ENCODE measurements at regions not wholly inside any gene's neighbourhood (a gene's known extent, or its start where the extent isn't known, plus 50 kb on each side); places are given as distances from the start of the nearest gene placed in this dataset.

GRCh38 chr4:31998807-31999206 lies 1278.6 kb downstream of the PCDH7 start:
- no peak for DNase-seq

DNA sequence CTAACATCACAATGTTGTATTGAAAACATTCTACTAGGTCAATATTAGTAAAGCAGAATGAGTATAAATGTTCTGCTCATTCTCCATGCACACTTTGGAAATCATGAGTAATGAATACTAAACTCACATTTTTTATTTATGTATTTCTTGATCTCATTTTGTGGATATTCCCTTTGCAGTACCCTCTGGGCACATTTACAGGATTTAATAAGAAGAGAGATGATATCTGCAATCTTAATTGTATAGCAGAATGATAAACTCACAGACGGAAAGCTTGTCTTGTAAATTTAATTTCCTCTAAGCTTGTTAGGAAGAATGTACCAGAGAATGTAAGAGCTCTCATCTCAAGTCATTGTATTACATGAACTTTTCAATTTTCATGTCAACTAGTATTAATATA lies 1279.7 kb downstream of the PCDH7 start:
- DNase-seq, result no peak

GRCh38 chr4:32000846-32001488 lies 1280.8 kb downstream of the PCDH7 start:
- DNase-seq, result no peak

GRCh38 chr4:32002037-32002747 lies 1282.0 kb downstream of the PCDH7 start:
- no peak for DNase-seq

DNA sequence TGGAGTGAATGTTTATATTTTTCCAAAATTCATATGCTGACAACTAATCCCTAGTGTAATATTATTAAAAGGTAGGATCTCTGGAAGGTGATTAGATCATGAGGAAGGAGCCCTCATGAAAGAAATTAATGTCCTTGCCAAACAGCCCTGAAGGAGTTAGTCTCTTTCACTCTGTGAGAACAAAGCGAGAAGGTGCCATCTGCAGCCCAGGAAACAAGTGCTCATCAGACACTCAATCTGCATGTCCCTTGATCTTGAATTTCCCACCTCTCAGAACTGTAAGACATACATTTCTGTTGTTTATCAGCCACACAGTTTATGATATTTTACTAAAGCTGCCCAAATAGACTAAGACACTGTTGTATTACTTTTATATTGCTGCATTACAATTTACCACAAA lies 1283.4 kb downstream of the PCDH7 start:
- no peak for DNase-seq

DNA sequence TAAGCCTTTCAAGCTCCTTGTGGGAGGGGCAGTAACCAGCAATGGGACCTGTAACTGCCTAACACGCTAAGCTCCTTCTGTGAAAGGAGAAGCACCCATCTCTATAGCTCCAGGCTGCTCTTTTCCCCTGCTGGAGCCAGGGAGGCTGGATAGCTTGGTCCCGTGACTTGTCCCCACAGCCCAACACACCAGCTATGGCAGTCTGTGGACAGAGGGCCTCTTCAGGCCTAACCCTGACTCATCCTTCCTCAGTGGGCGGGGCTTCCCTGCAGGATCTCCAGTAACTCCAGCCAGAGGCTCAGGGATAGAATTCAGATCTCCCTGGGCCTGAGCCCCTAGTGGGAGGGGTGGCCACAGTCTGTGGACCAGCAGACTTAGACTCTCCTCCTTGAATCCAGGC lies 1290.1 kb downstream of the PCDH7 start:
- no peak for DNase-seq

GRCh38 chr4:32022071-32022470 lies 1301.9 kb downstream of the PCDH7 start:
- no peak for DNase-seq

DNA sequence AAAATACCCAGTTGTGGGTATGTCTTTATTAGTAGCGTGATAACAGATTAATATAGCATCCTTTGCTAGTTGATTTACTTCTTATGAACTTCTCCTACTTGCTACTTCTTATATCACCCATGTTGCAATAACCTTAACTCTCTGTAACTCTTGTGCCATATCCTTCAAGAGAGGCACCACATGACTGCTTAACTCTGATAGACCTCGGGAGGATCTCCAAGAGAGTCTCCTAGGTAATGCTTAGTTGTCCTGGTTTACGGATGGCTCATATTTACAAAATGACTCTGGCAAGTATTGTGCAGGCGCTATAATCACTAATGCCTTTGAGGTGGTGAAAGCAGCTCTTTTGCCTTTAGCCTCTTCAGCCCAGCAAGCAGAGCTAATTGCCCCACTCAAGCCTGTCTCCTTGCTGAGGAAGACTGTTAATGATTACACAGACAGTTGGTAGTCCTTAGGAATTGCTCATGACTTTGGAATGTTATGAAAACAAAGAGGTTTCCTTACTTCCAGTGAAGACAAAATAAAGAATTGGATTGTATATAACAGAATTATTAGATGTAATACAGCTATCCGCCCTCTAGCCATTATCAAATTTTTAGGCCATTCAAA lies 1305.8 kb downstream of the PCDH7 start:
- DNase-seq, result no peak

- no peak for DNase-seq
These were observed 1310.2 kb downstream of the PCDH7 start for GRCh38 chr4:32030406-32030805.

GRCh38 chr4:32031026-32031425 lies 1310.9 kb downstream of the PCDH7 start:
- DNase-seq, result no peak

GRCh38 chr4:32032136-32032672 lies 1312.0 kb downstream of the PCDH7 start:
- no peak for DNase-seq

DNA sequence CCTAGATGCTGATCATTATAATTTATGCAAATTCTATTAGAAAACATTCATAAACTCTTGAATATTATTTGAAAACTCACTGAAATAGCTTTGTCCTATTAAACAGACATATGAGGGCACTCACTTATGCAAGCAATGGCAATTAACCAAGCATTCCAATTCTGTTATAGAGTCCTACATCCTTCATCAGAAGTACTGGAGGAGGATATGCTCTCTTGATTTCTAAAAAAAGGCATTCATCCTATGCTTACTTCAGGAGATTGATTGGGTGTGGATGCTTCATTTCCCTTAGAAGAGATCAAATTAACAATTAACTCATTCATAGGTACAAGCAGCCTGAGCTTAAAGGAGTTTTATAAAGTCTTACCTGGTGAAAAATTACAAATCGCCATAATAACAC lies 1317.2 kb downstream of the PCDH7 start:
- no peak for DNase-seq

DNA sequence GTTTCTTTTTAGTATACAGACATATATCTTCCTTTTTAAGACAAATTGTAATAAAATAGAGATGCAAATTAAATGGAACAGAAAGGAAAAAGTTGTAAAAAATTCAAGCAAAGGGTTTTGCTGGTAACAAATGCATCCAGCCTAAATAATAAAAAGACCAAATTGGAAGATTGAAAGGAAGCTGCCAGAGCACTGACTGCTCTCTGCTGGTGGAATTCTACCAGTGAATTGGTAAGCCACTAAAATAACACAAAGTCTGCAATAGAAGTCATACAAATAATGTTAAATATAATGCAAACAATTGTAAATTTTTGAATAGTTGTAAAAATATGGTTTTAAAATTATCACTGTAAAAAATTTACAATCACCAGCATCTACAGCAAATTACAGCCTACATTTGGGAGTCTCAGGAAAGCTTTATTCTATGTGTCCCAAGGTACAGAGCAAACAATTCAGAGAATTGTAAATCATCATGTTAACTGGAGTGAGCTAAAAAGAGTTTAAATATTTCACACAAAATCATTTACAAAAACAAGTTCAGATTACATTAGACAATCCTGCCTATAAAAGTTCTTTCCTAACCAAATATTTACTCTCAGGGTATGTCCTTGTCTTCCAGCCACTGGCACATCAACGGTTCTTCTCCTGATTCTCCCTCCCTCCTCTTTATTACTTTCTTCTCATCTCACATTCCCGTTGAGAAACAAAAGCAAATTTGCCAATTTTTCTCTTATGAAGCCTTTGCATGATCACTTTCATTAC lies 1322.5 kb downstream of the PCDH7 start:
- no peak for DNase-seq

- no peak for DNase-seq
These were observed 1323.1 kb downstream of the PCDH7 start for GRCh38 chr4:32043248-32043633.

DNA sequence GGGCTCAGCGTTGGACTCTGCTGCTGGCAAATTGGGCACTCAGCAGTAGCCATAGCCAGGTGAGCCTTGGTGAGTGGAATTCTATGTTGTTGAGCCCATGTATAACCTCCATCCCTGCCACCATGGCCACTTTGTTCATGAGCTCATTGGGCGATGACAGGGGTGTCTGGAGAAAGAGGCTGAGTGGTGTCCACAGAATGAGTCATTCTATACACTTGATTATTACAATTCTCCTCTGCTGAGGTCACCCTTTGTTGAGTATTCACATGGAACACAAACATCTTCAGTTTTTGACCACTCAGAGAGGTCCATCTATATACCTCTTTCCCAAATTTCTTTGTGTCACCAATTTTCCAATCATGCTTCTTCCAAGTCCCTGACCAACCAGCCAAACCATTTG lies 1341.7 kb downstream of the PCDH7 start:
- DNase-seq, result no peak

DNA sequence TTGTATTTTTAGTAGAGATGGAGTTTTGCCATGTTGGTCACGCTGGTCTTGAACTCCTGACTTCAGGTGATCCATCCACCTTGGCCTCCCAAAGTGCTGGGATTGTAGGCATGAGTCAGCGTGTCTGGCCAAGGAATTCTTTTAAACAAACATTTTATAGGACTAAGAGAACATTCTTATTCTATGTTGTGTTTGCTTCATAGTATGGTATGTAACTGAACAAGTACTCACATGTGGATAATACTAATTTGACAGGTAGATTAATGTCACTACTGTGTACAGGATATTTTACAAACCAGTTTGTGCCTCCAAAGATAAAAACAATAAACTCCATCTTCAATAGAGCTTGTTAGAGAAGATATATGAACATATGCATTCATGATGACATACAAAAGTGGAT lies 1353.4 kb downstream of the PCDH7 start:
- DNase-seq, result no peak

- DNase-seq, result no peak
These were observed 1367.0 kb downstream of the PCDH7 start for GRCh38 chr4:32087211-32087610.

- no peak for DNase-seq
These were observed 1374.8 kb downstream of the PCDH7 start for GRCh38 chr4:32094987-32095386.

- no peak for DNase-seq
These were observed 1382.7 kb downstream of the PCDH7 start for GRCh38 chr4:32102896-32103295.

DNA sequence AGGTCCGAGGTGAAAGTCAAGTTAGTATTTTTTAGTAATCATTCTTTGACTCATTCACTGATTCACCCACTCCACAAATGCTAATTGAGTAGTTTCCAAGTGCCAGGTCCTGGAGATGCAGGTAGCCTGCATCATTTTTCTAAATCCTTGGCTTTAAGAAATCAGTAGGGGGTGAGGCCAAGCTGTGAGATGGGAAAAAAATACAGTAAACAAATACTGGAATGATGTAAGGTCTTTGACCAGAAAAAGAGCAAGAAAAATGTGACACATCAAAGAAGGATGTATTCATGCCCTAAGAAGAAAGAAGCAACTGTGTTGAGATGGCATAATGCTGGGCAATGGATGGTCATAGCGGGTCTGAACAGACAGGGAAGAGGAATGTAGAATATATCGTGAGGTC lies 1386.6 kb downstream of the PCDH7 start:
- no peak for DNase-seq

DNA sequence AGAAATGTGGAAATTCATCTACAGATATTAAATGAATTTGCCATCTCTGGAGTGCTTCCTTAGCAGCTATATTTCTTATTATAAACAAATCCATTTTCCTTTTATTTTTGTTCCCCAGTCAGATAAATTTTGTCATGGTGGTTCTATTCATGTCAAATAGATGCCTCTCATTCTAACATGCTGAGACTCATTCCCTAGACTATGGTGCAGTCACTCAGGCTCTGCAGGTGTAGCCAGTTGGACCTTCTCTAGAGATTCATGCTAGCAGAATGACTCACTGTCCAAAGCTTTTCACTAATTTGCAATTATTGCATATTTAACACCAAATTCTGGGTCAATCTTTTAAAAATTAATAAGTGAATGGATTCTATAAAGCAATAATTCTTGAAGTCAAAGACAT lies 1392.7 kb downstream of the PCDH7 start:
- no peak for DNase-seq

- no peak for DNase-seq
These were observed 1397.5 kb downstream of the PCDH7 start for GRCh38 chr4:32117693-32118092.

- DNase-seq, result no peak
These were observed 1399.7 kb downstream of the PCDH7 start for GRCh38 chr4:32119907-32120306.

DNA sequence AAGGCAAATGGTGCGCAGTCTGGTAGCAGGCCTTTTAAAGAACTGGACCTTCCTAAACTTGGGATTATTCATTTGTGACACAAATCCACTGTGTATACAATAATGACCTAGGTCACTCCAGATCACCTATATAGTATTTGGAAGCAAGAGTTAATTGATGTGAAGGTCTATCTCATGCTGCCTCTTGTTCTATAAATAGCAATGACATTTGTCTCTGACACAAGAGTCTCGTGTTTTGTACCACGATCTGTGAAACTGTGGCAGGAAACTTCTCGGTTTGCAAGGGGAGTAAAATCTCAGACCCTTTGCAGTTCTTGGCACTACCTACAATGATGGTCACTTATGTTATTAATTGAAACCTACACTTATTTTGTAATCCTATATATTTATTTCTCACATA lies 1408.4 kb downstream of the PCDH7 start:
- no peak for DNase-seq
